Stimulated activated CD8-positive, alpha-beta memory T cell treated with anti-CD3 and anti-CD28 coated beads, Interleukin-4, amount 100 ng/mL, for 24 hours (primary cell): ENCODE measurements at regions not wholly inside any gene's neighbourhood (a gene's known extent, or its start where the extent isn't known, plus 50 kb on each side); places are given as distances from the start of the nearest gene placed in this dataset.

Source experiments
- DNase-seq: peaks from one replicate; pipeline ENCODE4 v3.0.0-alpha.2; 2020; ENCODE audit warnings: low read depth

DNA sequence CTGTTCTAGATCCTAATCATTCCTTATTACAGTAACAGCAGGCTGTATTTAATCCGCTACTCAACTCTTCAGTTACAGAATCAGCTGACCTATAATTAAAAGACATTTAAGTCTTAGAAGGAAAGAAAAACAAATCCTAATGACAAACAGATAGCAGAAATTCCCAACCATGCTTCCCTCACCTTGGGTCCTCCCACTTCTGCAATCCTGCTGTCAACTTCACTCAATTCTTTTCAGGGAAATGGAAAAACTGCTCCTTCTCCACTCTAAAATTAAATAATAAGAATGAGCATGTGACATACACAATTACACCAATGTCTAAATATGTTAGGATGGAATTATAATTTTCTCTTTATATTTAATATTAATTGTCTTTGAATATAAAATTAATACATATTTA, 182.6 kb upstream of the LYPLAL1 start:
- no peak for DNase-seq

DNA sequence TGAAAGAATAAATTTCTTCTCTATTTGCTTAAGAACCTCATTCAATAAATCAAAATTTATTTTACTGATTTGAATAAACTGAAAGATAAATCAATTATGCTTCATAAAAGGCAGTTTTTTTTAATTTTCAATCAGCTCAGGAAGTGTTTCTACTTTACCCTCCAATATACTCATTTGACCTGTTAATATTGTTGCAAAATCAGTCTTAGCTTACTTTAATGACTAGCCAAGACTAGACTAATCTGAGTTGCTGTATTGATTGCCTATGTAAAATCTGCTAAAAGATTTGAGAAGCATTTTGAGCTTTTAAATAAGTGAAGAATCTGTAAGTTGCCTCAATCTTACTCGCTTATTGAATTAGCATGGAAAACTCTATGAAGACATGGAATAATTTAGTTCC, 179.1 kb upstream of the LYPLAL1 start:
- DNase-seq = no peak

DNA sequence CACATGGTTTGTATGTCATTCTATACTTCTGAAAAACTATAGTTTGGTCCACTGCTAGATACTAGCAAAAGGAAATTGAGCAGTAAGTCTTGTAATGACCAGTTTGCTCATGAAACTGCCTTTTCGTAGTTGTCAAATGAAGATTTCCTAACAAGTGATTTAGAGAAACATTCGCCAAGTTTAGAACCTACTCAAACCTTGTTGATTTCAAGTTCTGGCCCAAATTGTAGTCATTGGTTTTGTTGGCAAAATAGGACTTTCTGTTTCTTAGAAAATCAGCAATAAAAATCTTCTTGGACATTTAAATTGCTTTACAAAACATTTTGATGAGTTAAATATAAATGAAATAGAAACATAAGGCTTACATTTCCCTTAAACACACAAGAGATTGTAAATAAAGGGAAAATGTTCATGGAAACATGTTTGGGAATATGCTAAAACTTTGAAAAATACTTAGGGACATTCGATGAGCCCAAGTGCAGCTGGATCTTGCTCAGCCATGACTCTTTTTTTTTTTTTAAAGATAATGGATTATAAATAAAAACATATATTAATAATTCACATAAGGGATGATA, 178.5 kb upstream of the LYPLAL1 start:
- no peak for DNase-seq

DNA sequence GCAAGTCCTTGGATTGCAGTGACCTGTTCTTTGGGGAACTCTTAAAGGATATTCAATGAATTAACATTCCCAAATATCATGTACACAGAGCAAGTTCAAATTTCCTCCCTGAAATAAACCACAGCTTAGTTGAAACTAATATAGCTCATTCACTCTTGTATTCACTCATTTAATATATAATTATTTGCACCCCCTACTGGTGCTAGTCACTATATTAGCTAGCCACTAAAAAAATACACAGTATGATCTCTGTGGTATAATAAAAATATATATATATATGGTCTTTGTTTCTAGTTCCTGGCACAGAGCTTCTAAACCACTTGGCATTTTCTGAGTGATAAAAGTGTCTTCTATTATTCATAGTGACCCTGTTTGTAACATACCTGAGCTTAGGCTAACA, 177.3 kb upstream of the LYPLAL1 start:
- DNase-seq = no peak

DNA sequence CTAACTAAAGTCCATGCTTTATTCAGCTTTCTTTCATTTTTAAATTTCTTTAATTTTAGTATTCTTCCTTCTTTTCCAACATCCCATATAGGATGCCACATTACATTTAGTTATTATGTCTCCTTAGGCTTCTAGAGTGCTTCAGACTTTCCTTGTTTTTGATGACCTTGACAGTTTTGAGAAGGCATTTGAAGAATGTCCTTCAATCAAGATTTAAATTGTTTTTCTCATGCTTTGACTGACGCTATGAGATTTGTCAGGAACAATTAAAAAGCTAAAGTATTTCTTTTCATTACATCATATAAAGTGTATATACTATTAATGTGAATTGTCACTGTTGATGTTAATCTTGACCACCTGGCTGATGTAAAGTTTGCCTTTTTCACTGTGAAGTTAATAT, 173.7 kb upstream of the LYPLAL1 start:
- DNase-seq = no peak

DNA sequence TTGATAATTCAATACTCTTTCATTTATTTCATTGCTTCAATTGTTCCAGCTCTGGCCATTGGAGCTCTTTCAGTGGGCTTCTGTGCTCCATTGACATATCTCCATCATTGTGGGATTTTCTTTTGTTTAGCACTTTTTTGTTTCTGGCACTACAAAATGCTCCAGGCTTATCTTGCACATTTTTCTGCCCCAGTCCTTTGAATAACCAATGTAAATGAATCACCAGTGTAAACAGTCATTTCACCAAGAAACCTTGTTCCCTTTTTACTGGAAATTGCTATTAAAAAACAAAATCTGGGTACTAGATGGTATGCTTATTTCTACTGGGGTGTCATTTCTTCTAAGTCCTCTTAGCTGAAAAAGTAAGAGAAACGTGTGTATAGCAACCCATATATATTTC, 173.0 kb upstream of the LYPLAL1 start:
- DNase-seq = no peak

DNA sequence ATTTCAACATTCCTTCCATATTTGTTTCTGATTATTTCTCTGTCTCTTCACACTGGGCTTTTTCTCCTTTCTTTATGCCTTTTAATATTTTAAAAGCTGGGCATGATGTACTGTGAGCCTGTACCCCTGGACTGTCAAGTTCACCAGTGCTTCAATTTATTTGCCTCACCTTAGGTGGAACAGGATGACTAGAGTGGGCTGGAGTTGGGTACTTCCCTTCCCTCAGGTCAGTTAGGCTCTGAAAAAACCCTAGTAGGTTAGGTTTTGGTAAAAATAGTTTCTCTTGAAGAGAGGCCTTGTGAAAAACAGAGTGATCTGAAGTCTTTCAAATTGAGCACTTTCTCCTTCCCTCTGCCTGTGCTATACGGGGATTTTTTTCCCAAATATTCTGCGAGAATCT, 163.0 kb upstream of the LYPLAL1 start:
- DNase-seq = no peak

DNA sequence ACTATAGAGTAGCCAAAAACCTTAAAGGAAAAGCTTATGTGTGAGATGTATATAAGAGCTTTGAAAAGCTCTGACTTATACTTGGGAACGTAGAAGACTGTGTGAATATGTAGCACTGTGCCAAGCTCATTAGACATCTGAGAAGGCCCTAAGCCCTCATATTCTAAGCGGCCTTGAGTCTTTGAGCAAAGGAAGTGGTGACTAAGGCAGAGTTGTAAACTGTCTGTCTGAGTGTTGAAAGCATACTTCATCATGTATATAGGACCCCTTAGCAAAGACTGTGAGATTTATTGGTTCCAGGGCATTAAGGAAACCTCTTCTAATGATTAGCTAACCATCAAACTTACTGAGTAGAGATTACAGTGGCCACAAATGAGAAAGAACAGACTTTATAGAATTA, 153.3 kb upstream of the LYPLAL1 start:
- no peak for DNase-seq

DNA sequence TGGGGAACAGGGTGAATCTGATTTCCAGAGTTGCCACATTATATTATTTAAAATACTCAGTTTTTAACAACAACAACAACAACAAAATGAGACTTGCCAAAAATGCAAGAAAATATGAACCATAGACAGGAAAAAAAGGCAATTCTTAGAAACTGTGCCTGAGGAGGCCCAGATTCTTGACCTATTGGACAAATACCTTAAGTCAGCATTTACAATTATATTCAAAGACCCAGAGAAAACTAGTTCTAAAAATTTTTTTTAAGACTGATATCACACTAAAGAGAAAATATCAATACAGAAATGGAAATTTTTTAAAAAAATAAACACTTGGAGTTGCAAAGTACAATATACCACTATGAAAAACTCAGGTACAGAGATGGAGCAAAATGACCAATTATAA, 152.8 kb upstream of the LYPLAL1 start:
- no peak for DNase-seq

DNA sequence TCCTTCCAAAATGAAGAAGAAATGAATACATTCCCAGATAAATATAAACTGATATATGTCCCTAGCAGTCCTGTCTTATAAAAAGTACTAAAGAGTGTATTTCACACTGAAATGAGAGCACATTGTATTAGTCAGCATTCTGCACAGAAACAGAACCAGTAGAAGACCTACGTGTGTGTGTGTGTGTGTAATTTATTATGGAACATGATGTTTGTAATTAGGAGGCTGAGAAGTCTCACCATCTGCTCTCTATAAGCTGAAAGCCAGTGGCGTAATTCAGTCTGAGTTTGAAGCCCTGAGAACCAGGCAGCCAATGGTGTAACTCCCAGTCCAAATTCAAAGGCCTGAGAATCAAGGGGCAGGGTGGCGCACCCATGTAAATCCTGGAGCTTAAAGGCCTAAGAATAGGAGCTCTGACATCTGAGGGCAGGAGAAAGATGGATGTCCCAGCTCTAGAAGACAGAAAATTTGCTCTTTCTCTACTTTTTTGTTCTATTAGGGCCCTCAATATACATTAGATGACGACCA, 146.5 kb upstream of the LYPLAL1 start:
- no peak for DNase-seq

DNA sequence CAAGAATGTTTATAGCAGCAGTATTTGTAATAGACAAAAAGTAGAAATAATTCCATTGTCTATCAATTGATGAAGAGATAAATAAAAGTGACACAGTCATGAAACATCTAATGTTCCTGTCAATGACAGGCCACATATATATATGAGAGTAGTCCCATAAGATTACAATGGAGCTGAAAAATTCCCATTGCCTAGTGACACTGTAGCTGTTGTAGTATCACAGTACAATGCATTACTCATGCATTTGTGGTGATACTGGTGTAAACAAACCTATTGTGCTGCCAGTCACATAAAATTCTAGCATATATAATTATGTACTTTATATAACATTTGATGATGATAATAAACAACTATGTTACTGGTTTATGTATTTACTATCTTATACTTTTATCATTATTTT, 141.9 kb upstream of the LYPLAL1 start:
- DNase-seq = no peak

DNA sequence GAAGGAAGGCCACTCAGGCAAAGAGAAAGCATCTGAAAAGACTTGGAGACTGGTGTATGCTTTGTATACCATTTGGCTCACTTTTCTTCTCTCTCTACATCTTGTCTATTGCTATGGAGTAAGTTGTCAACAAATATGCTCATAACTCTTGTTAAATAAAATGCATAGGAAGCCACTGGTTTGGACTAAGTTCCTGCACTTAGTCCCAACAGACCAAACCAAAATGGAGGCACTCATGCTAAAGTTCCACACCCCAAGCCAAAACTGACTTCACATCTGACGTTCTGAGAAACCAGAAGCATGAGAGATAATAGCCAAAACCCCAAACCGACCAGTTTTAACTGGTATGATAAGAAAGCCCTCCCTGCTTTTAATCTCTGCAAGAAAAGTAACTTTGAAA, 135.3 kb upstream of the LYPLAL1 start:
- DNase-seq = no peak

DNA sequence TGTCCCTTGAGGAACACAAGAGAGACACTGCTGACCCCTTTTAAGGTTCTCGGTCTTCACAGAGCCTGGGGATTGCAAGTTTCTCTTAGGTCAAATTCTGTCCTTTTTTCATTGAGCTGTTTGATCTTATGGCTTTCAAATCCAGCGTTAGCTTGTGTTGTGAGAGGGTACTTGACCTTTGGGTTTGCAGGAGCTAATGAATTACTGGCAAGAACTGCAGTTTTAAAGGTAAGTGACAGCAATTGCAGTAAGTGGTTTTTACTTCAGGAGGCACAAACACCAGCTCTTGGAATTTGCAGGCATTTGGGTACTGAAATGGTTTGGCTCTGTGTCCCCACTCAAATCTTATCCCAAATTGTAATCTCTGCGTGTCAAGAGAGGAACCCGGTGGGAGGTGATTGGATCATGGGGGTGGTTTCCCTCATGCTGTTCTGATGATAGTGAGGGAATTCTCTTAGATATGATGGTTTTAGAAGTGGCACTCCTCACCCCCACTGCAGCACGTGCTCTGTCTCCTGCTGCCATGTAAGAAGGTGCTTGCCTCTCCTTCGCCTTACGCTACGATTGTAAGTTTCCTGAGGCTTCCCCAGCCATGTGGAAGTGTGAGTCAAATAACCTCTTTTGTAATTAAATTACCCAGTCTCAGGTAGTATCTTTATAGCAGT, 134.5 kb upstream of the LYPLAL1 start:
- no peak for DNase-seq

DNA sequence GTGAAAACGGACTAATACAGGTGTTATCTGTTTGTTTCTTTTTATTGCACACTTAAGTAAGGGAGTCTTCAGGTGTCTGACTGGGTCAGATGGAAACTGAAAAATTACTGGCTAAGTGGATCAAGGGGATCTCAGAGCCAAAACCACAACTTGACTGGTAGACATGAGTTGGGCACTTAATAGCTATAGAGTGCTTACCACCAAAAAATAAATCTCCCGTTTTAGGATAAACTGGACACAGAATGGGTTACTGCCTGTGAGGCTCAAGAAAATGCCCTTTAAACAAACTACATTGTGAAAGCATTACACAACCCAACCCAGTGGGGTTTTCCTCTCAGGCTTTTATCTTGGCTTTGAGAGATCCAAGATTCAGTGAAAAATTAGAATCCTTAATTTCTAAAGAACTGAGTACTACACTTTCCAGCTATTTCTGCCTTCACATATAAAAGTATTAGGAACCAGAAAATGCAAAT, 134.0 kb upstream of the LYPLAL1 start:
- no peak for DNase-seq

DNA sequence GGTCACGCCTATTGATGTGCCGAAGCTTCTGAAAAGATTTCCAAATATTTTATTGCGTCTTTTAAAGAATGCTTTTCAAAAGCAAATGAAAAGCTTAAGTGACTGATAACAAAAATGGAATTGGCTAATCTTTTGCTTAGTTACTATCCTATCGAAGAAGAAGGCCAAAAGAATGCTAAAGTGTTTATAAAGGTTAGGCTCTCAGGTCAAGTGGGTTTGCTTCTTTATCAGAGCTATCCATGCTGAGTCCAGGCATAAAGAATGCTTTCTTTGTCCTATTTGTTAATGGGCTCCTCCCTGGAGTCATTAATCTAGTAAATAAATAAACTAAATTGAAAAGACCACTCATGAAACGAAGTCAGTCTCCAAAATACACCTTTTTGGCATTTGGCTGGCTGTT, 133.4 kb upstream of the LYPLAL1 start:
- DNase-seq = no peak

DNA sequence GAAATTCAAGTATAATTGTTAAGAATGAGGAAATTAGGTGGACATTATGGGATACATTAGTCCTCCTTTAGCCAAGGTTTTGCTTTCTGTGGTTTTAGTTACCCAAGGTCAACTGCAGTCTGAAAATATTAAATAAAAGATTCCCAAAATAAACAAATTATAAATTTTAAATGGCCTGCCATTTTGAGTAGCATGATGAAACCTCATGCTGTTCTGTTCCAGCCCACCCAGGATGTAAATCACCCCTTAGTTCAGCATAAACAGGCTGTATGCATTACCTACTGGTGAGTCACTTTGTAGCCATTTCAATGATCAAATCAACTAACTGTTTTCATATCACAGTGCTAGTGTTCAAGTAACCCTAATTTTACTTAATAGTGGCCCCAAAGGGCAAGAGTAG, 132.5 kb upstream of the LYPLAL1 start:
- no peak for DNase-seq

DNA sequence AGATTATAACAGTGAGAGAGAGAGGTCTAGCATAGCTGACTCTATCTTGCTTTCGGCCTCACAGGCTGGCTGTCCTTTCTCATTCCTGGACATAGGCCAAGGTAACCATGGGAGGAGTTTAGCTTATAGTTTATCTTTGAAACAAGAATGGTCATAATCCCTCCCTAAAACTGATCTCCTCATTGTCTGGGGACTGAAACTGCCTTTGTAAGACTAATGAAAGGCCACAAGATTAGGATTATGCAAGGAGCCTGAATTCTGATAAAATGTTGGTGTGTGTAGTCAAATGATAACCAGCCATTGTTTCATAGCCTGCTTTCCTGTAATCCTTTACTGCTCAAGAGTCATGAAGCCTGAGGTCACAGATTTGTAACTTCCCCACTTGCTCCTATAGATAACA, 131.9 kb upstream of the LYPLAL1 start:
- DNase-seq = no peak

DNA sequence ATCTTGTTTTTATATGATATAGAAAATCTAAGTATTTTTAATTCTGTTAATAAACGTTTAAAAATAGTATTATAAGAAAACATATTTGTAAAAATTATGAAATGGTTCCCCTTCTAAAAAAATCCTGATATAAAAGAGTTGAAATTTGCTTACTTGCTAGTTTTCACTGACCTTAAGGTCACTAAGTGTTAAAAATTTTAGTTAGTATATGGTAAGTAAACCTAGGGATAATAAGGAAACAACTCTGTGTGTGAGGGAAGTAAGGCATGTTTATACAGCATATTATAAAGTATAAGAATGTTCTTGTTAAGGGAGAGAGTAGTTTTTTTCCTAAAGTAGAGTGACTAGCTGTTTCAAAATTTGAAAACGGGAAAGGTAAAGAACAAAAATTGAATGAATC, 130.9 kb upstream of the LYPLAL1 start:
- DNase-seq = no peak

DNA sequence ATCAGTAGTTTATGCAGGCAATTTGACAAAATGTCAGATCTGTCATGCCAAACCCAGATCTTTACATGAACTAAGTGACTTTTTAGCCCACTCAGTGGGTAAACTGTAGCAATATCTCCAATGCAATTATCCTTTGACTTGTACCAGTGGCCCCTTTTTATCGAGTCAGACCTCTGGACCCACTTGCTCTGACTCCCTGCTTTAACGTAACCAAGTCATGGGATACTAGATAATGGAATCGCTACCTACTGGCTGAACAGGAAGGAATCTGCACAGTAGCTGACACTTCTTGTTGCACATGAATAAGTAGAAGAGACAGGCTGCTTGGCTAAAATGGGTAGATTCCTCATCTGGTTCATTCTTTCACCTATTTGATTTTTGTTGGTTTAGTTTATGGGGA, 128.4 kb upstream of the LYPLAL1 start:
- DNase-seq = no peak

DNA sequence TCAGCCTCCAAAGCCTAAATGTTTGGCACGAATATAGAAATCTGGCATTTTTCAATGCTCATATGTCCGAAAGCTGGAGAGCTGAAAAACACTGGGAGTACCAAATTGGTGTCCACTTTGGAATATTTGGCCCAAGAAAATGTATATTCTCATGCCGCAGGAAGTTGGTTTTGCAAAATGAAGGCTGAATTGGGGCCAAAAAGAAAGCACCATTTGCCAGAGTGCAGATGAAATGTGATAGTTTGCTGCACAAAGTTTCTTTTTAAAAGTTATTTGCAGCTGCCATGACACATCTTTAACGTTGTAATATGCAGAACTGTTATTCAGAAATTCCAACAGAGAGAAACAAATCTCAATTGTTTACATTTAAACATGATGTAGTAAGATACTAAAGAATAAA, 124.2 kb upstream of the LYPLAL1 start:
- DNase-seq = no peak

DNA sequence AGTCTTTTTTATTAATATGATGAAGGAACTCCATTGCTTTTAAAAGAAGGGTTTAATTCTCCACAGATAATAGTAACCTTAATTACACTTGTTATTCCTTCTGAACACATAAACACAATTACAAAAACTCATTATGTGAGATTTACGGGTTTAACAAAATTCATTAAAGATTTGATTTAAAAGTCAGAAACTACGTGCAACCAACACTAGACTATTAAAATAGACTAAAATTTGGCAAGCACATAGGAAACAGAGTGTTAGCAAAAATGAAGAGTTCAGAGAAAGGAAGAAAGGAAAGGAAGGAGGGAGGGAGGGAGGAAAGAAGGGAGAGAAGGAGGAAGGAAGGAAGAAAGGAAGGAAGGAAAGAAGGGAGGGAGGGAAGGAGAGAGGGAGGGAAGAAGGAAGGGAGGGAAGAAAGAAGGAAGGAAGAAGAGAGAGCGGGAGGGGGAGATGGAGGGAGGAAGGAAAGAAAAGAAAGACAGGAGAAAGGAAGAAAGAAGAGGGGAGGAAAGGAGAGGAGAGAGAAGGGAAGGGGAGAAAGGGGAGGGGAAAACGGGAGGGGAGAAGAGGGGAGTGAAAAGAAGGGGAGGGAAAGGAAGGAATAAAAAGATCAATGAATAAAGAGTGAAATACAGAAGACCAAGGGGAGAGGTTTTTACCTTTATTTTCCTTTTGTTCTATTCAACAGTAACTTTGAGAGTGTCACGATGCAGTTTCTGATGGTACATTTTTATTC, 123.4 kb upstream of the LYPLAL1 start:
- DNase-seq = no peak

DNA sequence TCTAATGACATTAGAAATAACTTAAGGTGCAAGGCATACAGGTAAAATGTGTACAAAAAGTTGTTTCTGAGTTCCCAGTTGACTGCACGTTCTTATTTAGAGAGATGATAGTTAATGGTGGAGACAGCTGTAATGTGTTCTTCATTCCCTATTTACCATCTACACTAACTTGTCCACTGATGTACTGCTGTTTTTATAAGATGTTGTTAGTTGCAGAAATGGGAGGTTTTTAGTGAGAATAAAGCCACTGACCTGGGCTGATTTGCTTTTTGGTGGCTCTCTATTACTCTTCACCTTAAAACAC, 122.9 kb upstream of the LYPLAL1 start:
- DNase-seq = no peak

DNA sequence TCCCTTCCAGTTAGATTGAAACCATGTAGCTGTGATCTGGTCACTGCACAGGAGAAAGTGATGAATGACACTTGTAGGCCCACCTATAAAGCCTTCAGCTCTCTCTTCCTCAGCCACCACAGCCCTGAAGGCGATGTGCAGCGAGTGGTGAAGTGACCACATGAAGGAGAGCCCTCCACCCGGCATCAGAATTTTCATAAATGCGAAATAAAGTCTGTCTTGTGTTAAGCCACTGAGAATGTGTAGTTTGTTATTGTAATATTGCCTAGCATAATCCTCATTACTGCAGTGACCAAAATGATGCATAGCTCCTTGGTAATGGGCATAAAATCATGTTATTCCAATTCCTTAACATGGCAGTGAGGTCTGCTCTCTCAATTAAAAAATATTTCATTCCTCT, 122.1 kb upstream of the LYPLAL1 start:
- no peak for DNase-seq
